OCI-LY1 (cell line): ENCODE measurements at regions not wholly inside any gene's neighbourhood (a gene's known extent, or its start where the extent isn't known, plus 50 kb on each side); places are given as distances from the start of the nearest gene placed in this dataset.

ENCODE experiments used
- H2AFZ ChIP-seq: fragments of 200-600 bp; sonication (generic), shearing (Covaris generic); 2 replicates; pipeline ENCODE4 v1.6.0; 2014; ENCODE audit warnings: antibody characterized with exemption, mild to moderate bottlenecking, low read length
- H3F3A ChIP-seq: fragments of 200-600 bp; sonication (generic), shearing (Covaris generic); 2 replicates; pipeline ENCODE4 v1.6.0; 2014; ENCODE audit warnings: mild to moderate bottlenecking, antibody characterized with exemption, low read length, moderate library complexity; ENCODE audit not compliant: insufficient read depth
- H3K27ac ChIP-seq: fragments of 200-600 bp; sonication (generic); 2 replicates; pipeline ENCODE4 v1.5.1; 2014; ENCODE audit warnings: low read length, mixed run types, mild to moderate bottlenecking, low read depth; ENCODE audit not compliant: poor library complexity, severe bottlenecking
- H3K27me3 ChIP-seq: fragments of 200-600 bp; sonication (generic); 2 replicates; pipeline ENCODE4 v1.6.0; 2014; ENCODE audit warnings: antibody characterized with exemption, mild to moderate bottlenecking, low read length, moderate library complexity; ENCODE audit not compliant: insufficient read depth
- H3K36me3 ChIP-seq: fragments of 200-600 bp; sonication (generic); 2 replicates; pipeline ENCODE4 v1.6.1; 2014; ENCODE audit warnings: mild to moderate bottlenecking, antibody characterized with exemption, low read length, moderate library complexity, mixed read lengths; ENCODE audit not compliant: insufficient read depth
- H3K4me1 ChIP-seq: fragments of 200-600 bp; sonication (generic); 2 replicates; pipeline ENCODE4 v1.5.1; 2014; ENCODE audit warnings: mild to moderate bottlenecking, low read length, moderate library complexity; ENCODE audit not compliant: insufficient read depth, severe bottlenecking
- H3K4me2 ChIP-seq: fragments of 200-600 bp; sonication (generic), shearing (Covaris generic); 2 replicates; pipeline ENCODE4 v1.6.1; 2014; ENCODE audit warnings: low read length
- H3K4me3 ChIP-seq: fragments of 200-600 bp; sonication (generic); 2 replicates; pipeline ENCODE4 v1.5.1; 2014; ENCODE audit warnings: low read length, low read depth, mild to moderate bottlenecking, mixed read lengths; ENCODE audit not compliant: poor library complexity, severe bottlenecking
- H3K79me2 ChIP-seq: fragments of 200-600 bp; shearing (Covaris generic); 2 replicates; pipeline ENCODE4 v1.6.1; 2016; ENCODE audit warnings: mixed run types, low read length, mixed read lengths; ENCODE audit not compliant: insufficient read depth
- H3K9ac ChIP-seq: fragments of 200-600 bp; sonication (generic), shearing (Covaris generic); 2 replicates; pipeline ENCODE4 v1.6.1; 2014; ENCODE audit warnings: mild to moderate bottlenecking, low read length, mixed read lengths
- H3K9me2 ChIP-seq: fragments of 200-600 bp; sonication (generic), shearing (Covaris generic); 2 replicates; pipeline ENCODE4 v1.6.1; 2014; ENCODE audit warnings: low read depth, mild to moderate bottlenecking, low read length, mixed read lengths
- H3K9me3 ChIP-seq: fragments of 200-600 bp; shearing (Covaris generic); 2 replicates; pipeline ENCODE4 v1.6.1; 2014; ENCODE audit warnings: low read length, mixed read lengths
- H4K20me1 ChIP-seq: fragments of 200-600 bp; sonication (generic), shearing (Covaris generic); 2 replicates; pipeline ENCODE4 v1.6.0; 2016; ENCODE audit warnings: mild to moderate bottlenecking, low read length; ENCODE audit not compliant: insufficient read depth
- CTCF ChIP-seq: fragments of 200-600 bp; sonication (generic), shearing (Covaris generic); IDR thresholded peaks from 2 replicates; pipeline ENCODE4 v1.5.1; 2017; ENCODE audit warnings: mild to moderate bottlenecking, antibody characterized with exemption, low read length, moderate library complexity, mixed read lengths
- EZH2 ChIP-seq: fragments of 200-600 bp; sonication (generic), shearing (Covaris generic); IDR thresholded peaks from 2 replicates; pipeline ENCODE4 v1.8.0; 2017; ENCODE audit warnings: borderline replicate concordance, mixed run types, mild to moderate bottlenecking, antibody characterized with exemption, low read length, moderate library complexity, mixed read lengths

- H3K36me3 ChIP-seq, result no peaks in the 10 kb centered on the region
- H3K4me1 ChIP-seq, result no peaks in the 10 kb centered on the region
- TF ChIP-seq EZH2, result no peak
- H3K9me2 ChIP-seq, result no peaks in the 10 kb centered on the region
- no peak overlapping the region for H3K9ac ChIP-seq
- H2AFZ ChIP-seq, result no peak overlapping the region
- no peaks in the 10 kb centered on the region for H3K9me3 ChIP-seq
- no peak overlapping the region for H3K4me3 ChIP-seq
- no peaks in the 10 kb centered on the region for H3F3A ChIP-seq
- H4K20me1 ChIP-seq, result no peaks in the 10 kb centered on the region
- H3K27me3 ChIP-seq, result no peaks in the 10 kb centered on the region
- H3K27ac ChIP-seq, result no peak overlapping the region
- H3K79me2 ChIP-seq, result no peaks in the 10 kb centered on the region
- no peak overlapping the region for H3K4me2 ChIP-seq
Measured at GRCh38 chr2:193965263-193965662, 1691.8 kb upstream of the SLC39A10 start.

DNA sequence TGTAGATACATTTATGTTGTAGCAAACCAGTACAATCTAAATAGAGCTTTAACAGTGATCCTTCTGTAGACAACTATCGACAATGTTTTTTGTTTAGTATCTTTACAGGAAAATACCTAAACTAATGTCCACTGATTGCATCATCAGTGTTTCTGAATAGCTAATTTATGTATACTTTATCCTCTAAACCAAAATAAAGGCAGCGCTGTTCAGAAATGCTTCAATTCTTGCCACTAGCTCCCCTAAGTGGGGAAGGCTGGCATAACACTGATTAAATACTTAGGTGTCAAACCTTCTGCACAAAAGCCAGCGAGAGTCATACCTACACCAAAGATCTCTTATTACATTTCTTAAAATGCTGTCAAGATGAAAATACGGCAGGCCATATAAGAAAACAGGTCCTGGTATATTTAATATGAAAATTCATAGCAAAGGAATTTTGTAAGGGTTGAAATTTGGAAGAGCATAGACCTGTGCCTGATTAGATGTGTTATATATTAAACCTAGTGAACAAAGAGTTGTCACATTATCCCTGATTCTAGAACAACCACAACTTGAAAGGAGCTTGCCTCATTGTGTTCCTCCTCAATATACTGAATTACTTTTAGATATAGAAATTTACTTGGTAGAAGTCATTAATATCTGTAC lies 1693.4 kb upstream of the SLC39A10 start:
- Histone ChIP-seq H3K27ac (no peak overlapping the region), H2AFZ (no peak overlapping the region), H3F3A (no peaks in the 10 kb centered on the region), H3K9me3 (no peaks in the 10 kb centered on the region), H3K4me1 (no peaks in the 10 kb centered on the region), H3K79me2 (no peaks in the 10 kb centered on the region), H3K36me3 (no peaks in the 10 kb centered on the region), H3K9me2 (no peaks in the 10 kb centered on the region), H4K20me1 (no peaks in the 10 kb centered on the region), H3K9ac (no peak overlapping the region), H3K27me3 (no peaks in the 10 kb centered on the region), H3K4me2 (no peak overlapping the region), H3K4me3 (no peak overlapping the region)
- TF ChIP-seq EZH2 (no peak), CTCF (peak; percentile 69)

GRCh38 chr2:193946806-193947205 lies 1710.2 kb upstream of the SLC39A10 start:
- H3K4me1 ChIP-seq, result no peaks in the 10 kb centered on the region
- H3K79me2 ChIP-seq, result no peaks in the 10 kb centered on the region
- H3K9ac ChIP-seq, result no peak overlapping the region
- H3K4me3 ChIP-seq, result no peak overlapping the region
- no peaks in the 10 kb centered on the region for H3K9me3 ChIP-seq
- no peaks in the 10 kb centered on the region for H3F3A ChIP-seq
- H3K27me3 ChIP-seq, result no peaks in the 10 kb centered on the region
- H2AFZ ChIP-seq, result no peak overlapping the region
- H3K36me3 ChIP-seq, result no peaks in the 10 kb centered on the region
- H3K4me2 ChIP-seq, result no peak overlapping the region
- H3K9me2 ChIP-seq, result no peaks in the 10 kb centered on the region
- H3K27ac ChIP-seq, result no peak overlapping the region
- TF ChIP-seq EZH2 (no peak), CTCF (no peak)
- H4K20me1 ChIP-seq, result no peaks in the 10 kb centered on the region

DNA sequence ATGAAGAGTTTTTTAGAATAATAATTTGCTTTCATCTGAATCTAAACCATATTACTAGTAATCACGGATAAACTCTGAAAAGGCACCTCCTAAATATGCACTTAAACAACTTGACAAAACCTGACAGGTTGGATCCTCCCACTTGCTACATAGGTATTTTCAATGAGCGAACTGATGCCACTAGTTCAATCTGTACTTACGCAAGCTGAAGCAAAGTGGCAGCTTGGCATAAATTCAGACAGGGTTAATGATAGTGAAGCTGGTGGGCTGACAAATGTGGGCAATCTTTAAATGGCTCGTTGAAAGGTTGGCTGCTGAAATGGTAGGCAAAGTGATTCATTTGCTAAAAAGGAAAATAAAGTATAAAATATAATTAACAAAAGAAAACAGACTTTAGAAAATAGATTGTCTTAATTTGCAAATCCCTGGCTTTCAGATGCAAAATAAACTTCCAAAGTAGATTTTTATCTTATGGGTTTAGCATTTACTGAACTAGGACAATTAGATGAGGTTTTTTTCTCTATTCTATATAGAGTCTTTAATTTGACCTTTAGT lies 1713.5 kb upstream of the SLC39A10 start:
- Histone ChIP-seq H3K4me3 (no peak overlapping the region), H3K9me2 (no peaks in the 10 kb centered on the region), H3F3A (no peaks in the 10 kb centered on the region), H3K36me3 (no peaks in the 10 kb centered on the region), H3K27me3 (no peaks in the 10 kb centered on the region), H3K79me2 (no peaks in the 10 kb centered on the region), H4K20me1 (no peaks in the 10 kb centered on the region), H3K9ac (no peak overlapping the region), H3K4me2 (no peak overlapping the region), H3K27ac (no peak overlapping the region), H2AFZ (no peak overlapping the region), H3K9me3 (no peaks in the 10 kb centered on the region), H3K4me1 (no peaks in the 10 kb centered on the region)
- TF ChIP-seq CTCF (no peak), EZH2 (no peak)
